CD4-positive, alpha-beta T cell treated with Interleukin-12 subunit alpha and Interleukin-12 subunit beta, for 1 hour (primary cell): ENCODE measurements at regions not wholly inside any gene's neighbourhood (a gene's known extent, or its start where the extent isn't known, plus 50 kb on each side); places are given as distances from the start of the nearest gene placed in this dataset.
"Not testable (repeated sequence)": the region's sequence is repeated elsewhere in the genome, so short reads cannot be mapped to it uniquely, and the experiment has no call there.

Experiments
- DNase-seq: peaks from one replicate; pipeline ENCODE4 v3.0.0-alpha.2; 2020

DNA sequence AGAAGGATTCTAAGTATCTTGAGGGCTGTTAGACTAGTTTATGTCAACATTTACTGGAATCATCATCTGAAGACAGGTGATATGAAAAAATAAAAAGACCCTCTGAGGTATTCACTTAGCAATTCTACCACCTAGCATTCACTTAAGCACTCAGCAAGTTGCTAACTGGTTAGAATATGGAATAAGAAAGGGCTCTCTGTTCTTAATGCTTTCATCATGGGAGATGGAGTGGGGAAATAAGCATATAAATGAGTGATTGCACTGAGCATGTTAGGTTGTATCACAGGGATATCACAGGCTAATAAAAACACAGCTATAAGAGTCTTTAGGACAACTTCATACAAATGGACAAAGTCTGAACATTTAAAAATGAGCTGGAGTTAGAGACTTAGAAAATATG is 1238.8 kb downstream of the CDH11 start:
- DNase-seq, result no peak

DNA sequence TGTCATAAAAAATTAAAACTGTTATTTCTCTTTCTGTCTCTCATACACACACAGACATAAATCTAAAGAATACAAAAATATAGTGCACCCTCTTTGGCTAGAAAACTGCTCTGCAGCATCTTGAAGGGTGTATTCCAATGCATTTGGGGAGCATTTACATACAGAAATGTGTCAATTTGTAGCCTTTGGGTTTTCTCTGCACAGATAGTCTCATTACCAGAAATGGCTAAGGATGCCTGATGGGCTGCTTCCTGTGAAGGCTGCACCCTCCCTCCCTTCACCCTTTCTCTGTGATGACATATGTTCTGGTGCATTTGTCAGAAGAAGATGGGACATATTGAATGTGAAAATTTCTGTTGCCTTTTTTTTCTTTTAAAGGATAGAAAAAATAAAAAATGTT is 1239.3 kb downstream of the CDH11 start:
- DNase-seq, result no peak

DNA sequence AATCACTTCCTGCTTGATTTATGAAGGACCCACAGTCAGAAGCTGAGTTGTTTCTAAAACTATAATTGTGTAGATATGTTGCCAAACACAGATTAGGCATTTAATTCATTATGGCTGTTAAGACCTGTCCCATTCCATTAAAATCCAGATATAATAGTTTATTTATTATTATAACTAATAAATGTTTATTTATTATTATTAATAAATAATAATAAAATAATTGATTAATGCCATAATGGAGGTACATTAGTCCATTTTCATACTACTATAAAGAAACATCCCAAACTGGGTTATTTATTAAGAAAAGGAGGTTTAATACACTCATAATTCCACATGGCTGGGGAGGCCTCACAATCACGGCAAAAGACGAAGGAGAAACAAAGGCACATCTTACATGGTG is 1240.9 kb downstream of the CDH11 start:
- no peak for DNase-seq

DNA sequence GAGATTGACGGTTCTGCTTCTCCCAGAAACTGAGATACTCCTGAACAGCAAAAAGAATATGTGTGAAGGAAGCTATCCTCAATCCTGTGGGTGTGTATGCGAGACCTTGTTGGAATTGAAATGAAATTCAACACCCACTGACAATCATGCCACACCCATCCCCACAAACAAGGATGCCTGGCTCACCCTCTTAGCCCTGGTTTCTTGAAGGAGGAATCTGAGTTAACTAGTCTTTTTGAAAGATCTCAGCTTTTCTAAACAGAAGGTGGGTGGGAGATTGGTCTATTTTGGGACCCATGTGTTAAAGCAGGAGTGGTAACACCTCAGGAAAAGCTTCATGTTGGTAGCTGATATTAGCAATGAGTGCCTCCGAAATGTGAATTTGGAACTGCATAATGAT is 1244.5 kb downstream of the CDH11 start:
- no peak for DNase-seq

DNA sequence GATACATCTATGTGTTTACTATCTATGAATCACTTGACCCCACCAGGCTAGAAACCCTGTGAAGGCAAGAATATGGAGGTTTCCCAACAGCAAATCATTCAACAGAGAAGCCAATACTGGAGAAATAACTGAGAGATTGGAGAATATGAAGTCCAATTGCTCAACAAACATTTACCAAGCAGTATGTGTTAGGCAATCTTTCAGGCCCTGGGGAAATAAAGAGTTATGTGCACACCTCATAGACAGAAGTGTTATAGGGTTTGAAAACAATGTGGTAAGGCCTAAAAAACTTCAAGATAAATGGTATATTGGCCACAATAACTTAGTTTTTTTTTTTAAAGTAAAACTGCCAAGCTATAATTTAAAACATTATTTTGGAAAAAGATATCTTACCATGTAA is 1245.8 kb downstream of the CDH11 start:
- no peak for DNase-seq

DNA sequence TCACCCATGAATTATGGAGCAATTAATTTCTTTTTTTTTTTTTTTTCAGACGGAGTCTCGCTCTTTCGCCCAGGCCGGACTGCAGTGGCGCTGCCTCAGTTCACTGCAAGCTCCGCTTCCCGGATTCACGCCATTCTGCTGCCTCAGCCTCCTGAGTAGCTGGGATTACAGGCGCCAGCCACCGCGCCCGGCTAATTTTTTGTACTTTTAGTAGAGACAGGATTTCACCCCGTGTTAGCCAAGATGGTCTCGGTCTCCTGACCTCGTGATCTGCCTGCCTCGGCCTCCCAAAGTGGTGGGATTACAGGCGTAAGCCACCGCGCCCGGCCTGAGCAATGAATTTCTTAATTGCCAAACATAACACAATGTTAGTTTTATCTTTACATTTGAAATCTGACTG is 1261.2 kb downstream of the CDH11 start:
- not testable (repeated sequence) for DNase-seq

DNA sequence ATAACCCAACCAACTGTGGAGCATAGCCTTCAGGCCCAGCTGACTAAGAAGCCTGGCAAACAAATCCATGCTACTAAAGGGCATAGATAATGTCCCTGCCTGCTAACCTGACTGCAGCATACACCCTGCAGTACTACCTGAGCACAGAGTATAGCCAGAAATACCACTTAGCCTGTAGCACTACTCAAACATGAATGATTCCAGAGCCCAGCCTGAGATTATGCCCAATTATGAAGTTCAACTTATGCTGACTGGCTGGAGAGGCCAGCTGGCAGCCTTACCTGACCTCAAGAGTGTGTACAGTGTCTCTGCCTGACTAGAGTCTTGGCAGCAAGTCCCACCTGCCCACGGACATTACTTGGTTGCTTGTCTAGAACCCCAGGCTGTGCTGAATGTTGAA is 1265.3 kb downstream of the CDH11 start:
- no peak for DNase-seq

DNA sequence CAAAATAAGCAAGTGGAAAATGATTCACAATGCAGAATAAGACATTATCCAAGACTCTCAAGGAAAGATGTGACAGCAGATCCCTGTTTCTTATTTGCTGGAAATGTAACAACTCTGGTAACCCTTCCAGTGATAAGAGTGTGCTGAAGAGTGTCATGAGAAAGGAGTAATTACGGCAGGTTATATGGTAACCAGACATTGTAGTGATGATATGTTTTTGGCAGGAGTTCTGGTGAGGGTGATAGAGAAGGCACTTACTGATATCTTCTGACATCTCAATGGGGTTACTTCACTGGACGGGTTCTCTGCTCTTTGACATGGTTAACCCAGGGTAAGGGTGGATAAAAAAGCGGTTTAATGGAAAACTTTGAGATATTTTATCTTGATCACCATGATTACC is 1270.9 kb downstream of the CDH11 start:
- no peak for DNase-seq

DNA sequence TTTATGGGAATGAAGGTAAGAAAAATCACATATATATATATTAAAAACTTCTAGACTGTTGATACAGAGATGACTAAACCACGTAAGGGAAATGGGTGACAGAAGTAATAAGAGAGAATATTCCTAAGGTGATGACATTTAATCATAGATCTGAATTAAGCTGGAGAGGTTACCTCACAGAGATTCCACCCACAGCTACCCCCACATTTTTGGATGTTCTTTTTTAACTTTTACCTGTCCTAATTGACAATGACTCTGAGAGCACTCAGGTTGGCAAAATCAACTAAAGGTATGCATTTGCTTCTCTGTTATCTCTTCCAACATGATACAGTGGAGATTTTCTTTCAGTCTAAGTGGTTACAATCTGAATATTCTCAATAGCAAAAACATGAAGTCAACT is 1280.6 kb downstream of the CDH11 start:
- DNase-seq, result no peak

DNA sequence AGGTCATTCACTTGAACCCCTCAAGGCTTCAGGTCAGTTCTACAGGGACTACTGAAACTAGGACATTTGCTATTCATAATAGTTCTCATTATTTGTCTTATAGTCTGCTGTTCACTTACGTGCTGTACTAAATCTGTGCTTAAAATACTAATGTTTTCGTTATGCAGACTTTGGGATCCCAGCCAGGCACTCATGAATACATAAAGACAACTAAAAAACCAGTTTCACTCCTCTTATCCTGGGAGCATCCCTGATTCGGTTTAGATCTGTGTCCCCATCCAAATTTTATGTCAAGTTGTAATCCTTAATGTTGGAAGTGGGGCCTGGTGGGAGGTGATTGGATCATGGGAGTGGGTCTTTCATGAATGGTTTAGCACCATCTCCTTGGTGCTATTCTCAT is 1291.8 kb downstream of the CDH11 start:
- DNase-seq, result no peak

DNA sequence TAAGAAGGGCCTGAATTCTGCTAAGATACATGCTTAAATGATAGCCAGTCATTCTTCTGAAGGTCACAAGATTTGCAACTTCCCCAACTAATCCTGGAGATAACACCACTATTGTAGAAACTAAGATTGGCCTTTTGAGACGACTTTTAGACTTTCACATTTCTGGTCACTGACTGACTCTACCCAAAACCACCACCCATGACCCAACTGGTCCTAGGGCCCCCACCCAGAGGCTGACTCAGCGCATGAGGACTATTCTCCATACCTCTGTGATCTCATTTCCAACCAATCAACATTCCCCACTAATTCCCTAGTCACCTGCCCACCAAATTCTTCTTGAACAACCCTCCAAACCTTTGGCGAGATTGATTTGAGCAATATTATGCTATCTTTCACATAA is 1299.0 kb downstream of the CDH11 start:
- DNase-seq, result no peak

DNA sequence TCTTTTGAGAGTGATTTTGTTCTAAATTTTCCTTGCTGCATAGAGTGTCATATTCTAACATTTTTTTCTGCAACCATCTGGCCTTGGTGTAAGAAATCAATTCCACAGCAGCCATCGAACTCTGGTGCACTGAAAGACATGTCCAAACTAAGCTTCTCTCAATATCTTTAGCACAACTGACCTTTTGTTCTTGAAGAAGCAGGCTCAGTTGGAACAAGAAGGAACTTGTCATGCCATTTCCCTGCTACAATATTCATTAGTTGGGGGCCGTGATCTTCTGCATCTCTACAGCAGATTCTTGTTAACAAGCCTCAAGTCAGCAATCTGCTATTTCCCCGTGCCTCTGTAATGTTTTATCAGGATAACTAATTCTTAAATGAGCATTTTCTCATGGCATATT is 1305.6 kb downstream of the CDH11 start:
- DNase-seq, result no peak

DNA sequence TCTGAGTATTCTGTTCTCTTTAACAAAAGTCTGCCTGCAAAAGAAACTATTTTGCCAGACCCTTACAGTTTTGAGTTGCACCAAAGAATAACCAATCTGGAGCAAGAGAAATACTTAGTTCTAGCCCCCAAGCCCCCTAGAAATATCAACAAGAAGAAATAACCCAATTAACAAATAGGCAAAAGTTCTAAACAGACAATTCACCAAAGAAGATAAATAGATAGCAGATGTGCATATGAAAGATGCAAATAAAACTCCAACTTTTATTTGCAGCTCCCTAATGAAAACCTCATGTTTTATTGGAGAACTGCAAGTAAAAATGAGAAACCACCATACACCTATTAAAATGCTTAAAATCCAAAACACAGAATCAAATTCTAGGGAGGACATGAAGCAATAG is 1308.0 kb downstream of the CDH11 start:
- DNase-seq, result no peak

DNA sequence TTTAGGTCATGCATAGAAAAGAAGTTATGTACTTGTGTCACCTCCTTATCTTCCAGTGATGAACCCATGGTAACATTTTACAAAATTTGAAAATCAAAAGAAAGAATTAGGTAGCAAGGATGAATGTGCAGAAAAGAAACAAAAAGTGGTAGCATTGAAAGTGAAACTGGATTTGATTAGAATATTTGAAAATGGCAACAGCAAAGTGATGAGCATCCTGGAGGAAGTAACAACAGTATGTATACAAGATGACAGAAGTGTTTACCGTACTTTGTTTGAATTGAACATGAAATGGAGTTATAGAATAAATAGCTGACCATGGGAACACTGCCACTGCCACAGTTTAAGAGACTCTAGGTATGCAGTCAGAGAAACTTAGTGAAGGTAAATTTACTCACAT is 1313.1 kb downstream of the CDH11 start:
- DNase-seq, result no peak

DNA sequence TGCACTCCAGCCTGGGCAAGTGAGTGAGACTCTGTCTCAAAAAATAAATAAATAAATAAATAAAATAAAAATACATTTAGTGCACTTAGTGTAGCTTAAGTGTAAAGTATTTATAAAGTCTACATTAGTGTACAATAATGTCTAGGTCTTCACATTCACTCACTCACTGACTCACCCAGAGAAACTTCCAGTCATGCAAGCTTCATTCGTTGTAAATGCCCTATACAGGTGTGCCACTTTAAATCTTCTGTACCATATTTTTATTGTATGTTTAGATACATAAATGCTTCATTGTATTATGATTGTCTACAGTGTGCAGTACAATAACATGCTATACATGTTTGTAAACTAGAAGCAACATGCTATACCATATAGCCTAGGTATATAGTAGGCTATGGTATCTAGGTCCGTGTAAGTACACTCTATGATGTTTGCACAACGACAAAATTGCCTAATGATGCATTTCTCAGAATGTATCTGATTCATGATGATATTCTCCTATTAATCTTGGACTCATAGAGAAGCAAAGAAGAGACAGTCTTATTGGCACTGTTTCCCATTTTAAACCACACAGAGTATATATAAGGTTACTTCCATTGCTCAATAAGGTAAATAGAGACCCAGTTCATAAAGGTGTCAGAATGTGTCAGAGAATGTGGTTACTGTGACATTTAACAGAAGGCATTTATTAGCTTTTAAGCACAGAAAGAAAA is 1314.9 kb downstream of the CDH11 start:
- DNase-seq, result no peak

DNA sequence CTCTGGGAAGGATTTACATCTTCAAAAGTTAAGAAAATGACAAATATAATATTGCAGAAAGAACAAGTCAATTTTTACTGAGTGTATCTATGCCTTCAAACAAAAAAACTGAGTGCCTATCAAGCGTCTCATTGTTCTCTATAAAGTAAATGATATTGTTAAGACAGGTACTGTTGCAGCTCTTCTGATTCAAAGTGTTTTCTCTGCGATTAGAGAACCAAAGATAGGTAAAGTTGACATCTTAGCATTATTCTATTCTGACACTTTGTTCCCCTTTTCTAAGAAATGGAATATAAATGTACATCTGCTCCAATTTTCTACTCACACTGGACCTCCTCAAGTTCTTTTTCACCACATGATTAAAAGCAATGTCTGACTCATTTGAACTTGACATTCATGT is 1317.7 kb downstream of the CDH11 start:
- DNase-seq, result no peak

DNA sequence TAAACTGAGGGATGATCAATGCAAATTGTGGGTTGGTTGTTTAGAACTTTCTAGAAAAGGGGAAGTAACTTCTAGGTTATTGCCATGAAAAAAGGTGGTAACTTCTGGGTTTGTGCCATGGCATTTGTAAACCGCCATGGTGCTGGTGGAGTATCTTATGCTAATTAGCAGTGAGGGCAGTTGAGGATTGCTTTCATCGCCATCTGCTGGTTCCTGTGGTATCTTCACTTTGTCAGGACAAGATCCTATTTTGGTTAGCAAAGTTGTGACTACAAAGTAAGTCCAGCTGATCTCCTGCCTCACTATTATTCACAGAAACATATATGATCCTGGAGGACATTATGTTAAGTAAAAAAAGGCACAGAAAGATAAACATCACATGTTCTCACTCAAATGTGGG is 1332.3 kb downstream of the CDH11 start:
- DNase-seq, result no peak

DNA sequence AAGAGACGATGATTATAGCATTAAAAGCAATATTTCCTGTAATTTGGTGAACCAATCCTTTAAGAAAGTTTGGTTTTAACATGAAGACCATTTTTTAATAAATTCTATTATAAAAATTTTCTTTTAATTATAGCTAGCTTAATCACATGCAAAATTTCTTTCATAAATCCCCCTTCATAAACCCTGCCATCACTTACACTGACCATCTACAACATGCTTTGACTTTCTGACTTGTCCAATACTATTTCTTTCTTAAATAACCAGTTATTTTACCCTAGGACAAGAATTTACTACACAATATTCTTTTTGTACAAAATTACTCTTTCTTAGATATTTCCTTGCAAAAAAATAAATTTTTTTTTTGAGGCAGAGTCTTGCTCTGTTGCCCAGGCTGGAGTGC is 1334.8 kb downstream of the CDH11 start:
- DNase-seq, result no peak

DNA sequence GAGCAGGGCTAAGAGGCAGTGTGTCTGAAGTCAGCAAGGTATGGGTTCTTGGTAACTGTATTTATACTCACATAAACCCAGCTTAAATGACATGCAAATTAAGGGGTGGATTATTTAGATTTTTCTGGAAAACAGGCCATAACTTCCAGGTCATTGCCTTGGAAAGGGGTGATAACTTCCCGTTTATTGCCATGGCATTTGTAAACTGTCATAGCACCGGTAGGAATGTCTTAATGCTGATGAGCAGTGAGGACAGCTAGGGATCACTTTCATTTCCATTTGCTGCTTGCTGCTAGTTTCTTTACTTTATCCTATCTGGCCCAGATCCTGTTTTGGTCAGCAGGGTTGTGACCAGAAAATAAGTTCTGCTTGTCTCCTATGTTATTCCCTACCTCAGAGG is 1336.7 kb downstream of the CDH11 start:
- no peak for DNase-seq

DNA sequence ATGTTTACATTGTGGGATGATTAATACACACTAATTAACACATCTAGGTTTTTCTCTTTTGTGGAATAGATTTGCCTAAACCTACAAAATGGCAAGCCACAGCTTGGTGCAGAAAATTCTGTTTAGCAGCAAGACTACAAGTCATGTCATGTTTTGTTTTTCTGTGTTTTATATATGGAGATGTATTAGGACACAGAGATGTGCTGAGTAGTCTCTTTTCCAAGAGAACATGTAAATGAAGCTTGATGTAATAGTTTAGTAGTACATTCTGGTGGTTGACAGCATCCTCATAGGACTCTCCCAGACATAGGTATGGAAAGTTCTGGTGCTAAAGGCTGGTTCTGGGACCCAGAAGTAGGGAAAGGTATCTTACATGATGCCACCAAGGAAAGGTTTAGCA is 1345.4 kb downstream of the CDH11 start:
- DNase-seq, result no peak

DNA sequence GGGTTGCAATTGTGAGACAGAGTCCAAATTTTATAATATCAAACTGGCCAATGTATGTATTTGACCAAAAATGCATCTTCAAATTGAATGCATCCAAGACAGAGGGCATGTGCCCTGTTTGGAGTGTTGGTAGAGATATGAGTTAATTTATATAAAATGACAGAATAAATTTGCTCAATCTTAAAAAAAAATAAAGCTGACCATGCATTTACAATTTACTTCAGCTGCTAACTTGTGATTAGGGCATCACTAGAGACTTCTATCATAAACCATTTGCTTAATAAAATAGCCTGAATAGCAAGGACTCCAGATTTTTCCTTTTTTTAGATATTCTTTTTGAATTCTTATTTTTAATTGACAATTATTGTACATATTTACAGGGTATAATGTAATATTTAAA is 1345.8 kb downstream of the CDH11 start:
- no peak for DNase-seq

DNA sequence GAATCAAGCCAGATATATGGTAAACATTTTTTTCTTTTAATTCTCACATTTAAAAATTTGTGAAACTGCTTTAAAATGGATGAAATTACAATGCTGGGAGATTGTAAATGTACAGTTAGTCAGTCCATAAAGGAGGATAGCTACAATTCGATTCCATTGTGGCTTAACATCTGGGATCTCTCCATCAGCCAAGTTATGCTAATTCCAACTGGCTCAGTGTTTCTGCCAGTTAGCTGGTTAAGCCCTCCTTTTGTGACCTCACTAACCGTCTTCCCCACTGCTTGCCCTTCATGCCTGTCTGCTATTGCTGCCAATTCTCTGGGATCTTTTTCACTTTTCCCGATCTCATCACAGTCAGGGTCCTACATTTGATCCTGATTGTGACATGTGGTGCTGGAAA is 1347.6 kb downstream of the CDH11 start:
- DNase-seq, result no peak

DNA sequence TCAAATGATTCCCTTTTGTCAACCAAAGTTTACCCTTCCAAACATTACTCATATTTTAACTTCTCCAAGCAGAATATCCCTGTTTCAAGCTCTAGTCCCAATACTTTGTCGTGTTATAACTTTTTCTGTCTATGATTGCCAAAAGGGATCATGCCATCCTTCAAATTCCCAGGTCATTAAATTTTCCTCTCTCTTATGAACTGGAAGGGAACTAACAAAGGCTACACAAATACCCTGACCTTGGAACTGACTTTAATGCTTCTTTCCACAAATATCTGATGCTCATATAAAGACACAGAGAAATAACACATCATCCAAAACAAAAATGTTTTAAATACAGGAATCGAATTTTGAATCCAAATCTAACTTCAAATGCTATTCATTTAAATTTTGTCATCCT is 1352.7 kb downstream of the CDH11 start:
- no peak for DNase-seq

DNA sequence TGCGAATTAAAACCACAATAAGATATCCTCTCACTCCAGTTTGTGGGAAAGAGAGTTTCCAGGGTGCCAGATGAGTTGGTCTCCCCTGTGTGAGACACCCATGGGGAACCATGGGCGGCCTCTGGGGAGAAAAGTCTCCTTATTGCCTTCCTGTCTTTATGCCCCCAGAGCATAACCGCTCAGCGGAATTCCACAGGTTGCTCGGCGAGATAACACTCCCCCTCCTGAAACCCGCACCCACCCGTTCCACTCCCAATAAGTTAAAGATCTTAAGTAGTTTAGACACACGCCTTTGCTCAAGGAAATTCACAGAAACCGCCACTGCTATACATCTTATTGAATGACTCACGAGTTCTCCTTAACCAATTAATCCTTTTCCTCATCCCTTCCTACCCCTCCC is 1361.6 kb downstream of the CDH11 start:
- not testable (repeated sequence) for DNase-seq

DNA sequence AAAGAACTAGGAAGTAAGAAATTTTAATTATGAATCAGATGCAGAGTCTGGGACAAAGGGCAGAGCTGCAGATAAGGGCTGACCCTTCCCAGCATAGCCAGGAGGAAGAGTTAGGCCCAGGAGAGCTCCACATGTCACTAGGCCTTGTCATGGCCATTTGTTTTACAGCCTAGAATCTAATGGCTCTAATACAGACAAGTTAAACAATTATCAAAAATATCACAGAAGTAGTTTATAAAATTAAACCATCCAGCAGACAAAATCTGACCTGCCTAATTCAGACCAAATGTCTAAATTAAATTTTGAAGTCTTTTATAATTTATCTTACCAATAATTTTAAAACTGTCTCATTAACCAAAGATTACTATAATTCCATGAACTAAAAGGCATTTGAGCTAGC is 1369.5 kb downstream of the CDH11 start:
- no peak for DNase-seq

DNA sequence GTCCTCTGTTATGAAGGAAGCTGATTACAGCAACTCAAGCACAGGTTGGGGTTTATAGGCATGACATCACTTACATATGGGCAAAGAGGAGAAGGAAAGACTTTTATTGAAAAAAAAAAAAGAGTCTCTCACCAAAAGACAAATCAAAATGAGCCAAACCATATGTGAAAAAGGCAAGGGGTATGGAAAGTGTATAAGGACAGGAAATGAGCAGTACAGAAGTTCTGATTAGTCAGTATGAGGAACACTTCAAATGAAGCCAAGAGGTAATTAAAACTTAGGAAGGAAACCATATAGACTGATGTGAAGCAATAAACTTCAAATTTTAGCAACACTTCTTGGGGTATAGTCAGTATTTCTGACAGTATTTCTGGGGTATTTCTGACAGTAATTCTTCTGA is 1372.6 kb downstream of the CDH11 start:
- no peak for DNase-seq
